HTR-8/SVneo (cell line): ENCODE measurements at regions not wholly inside any gene's neighbourhood (a gene's known extent, or its start where the extent isn't known, plus 50 kb on each side); places are given as distances from the start of the nearest gene placed in this dataset.
A peak's percentile ranks its signal among the peaks of the same experiment; 100 is the strongest.

Source experiments
- DNase-seq: peaks from one replicate; pipeline ENCODE4 v3.0.0; 2011; ENCODE audit warnings: low spot score, mixed read lengths; ENCODE audit not compliant: insufficient read length
- FAIRE-seq: peaks from 2 replicates; lab custom pipeline; 2011; peaks lifted over from hg19 to GRCh38; lab: Jason Lieb, UNC

- FAIRE-seq (no peak), DNase-seq (no peak)
Observed at GRCh38 chr17:79429864-79430494, 180.9 kb downstream of the RBFOX3 start.

GRCh38 chr17:79428988-79429387, 181.9 kb downstream of the RBFOX3 start:
- DNase-seq (no peak), FAIRE-seq (no peak)

GRCh38 chr17:79427621-79428539, 183.0 kb downstream of the RBFOX3 start:
- FAIRE-seq = no peak
- DNase-seq = no peak

GRCh38 chr17:79425686-79426085, 185.2 kb downstream of the RBFOX3 start:
- no peak for FAIRE-seq
- no peak for DNase-seq

- DNase-seq (no peak), FAIRE-seq (no peak)
Observed at GRCh38 chr17:79424471-79425185, 186.2 kb downstream of the RBFOX3 start.

GRCh38 chr17:79423811-79424465, 186.9 kb downstream of the RBFOX3 start:
- FAIRE-seq (no peak), DNase-seq (no peak)

- FAIRE-seq (no peak), DNase-seq (no peak)
Observed at GRCh38 chr17:79422236-79422635, 188.6 kb downstream of the RBFOX3 start.

- DNase-seq (peak; percentile 26), FAIRE-seq (no peak)
Observed at GRCh38 chr17:79420318-79421243, 190.3 kb downstream of the RBFOX3 start.

- DNase-seq (no peak), FAIRE-seq (no peak)
Observed at GRCh38 chr17:79417476-79417988, 193.3 kb downstream of the RBFOX3 start.

- FAIRE-seq (no peak), DNase-seq (no peak)
Observed at GRCh38 chr17:79415909-79416308, 194.9 kb downstream of the RBFOX3 start.

- DNase-seq = no peak
- no peak for FAIRE-seq
Observed at GRCh38 chr17:79415365-79415764, 195.5 kb downstream of the RBFOX3 start.

- no peak for FAIRE-seq
Observed at GRCh38 chr17:79414793-79415211, 196.0 kb downstream of the RBFOX3 start.

GRCh38 chr17:79414063-79414792, 196.6 kb downstream of the RBFOX3 start:
- DNase-seq = no peak
- no peak for FAIRE-seq

More at GRCh38 chr17:79414793-79415211, 196.0 kb downstream of the RBFOX3 start:
- no peak for DNase-seq

- no peak for FAIRE-seq
- DNase-seq = no peak
Observed at GRCh38 chr17:79413611-79414010, 197.2 kb downstream of the RBFOX3 start.

GRCh38 chr17:79412886-79413390, 197.9 kb downstream of the RBFOX3 start:
- no peak for FAIRE-seq

GRCh38 chr17:79412110-79412509, 198.7 kb downstream of the RBFOX3 start:
- FAIRE-seq (peak; percentile 98), DNase-seq (no peak)

More at GRCh38 chr17:79412886-79413390, 197.9 kb downstream of the RBFOX3 start:
- DNase-seq = no peak

- DNase-seq (no peak), FAIRE-seq (no peak)
Observed at GRCh38 chr17:79411419-79411818, 199.4 kb downstream of the RBFOX3 start.

GRCh38 chr17:79410681-79411080, 200.2 kb downstream of the RBFOX3 start:
- FAIRE-seq (no peak), DNase-seq (no peak)
